Prostate gland (tissue), 2 donors: ENCODE measurements at regions not wholly inside any gene's neighbourhood (a gene's known extent, or its start where the extent isn't known, plus 50 kb on each side); places are given as distances from the start of the nearest gene placed in this dataset.

ENCODE experiments used
- POLR2A ChIP-seq: fragments of 450-650 bp; IDR thresholded peaks from one replicate; pipeline ENCODE4 v1.6.1; 2016; ENCODE audit warnings: antibody characterized with exemption, mild to moderate bottlenecking
- POLR2AphosphoS5 ChIP-seq: sonication (generic); formaldehyde crosslinking; IDR thresholded peaks from one replicate; pipeline ENCODE4 v1.6.1; 2017; ENCODE audit warnings: antibody characterized with exemption
- TF ChIP-seq, protein P1 (sequence below), 4 experiments: fragments of 200-600 bp in 2 of 4; fragments of 450-650 bp in 2 of 4; sonication (generic) in 2 of 4; IDR thresholded peaks; 1 replicate in 3 of 4; 2 replicates in 1 of 4; pipeline ENCODE4 v1.5.1; 2016 to 2019; ENCODE audit warnings: antibody characterized with exemption in 4 of 4, mild to moderate bottlenecking in 2 of 4, moderate library complexity in 2 of 4

DNA sequence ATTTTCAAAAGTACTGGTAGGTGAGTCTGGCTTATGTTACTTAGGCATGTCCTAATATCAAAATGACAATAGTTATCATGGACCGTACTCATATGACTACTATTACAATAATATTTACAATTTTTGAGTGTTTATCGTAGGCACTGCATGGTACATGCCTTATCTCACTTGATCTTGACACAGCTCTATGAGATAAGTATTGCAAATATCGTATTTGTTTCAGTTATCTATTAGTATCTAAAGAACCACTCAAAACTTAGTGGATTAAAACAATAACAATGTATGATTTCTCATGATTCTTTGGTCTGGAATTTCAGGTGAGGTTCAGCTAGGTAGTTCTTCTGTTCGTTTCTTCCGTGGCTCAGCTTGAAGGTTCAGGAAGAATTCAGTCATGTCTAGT lies 59.7 kb upstream of the XCR1 start:
- TF ChIP-seq, protein P1, sequence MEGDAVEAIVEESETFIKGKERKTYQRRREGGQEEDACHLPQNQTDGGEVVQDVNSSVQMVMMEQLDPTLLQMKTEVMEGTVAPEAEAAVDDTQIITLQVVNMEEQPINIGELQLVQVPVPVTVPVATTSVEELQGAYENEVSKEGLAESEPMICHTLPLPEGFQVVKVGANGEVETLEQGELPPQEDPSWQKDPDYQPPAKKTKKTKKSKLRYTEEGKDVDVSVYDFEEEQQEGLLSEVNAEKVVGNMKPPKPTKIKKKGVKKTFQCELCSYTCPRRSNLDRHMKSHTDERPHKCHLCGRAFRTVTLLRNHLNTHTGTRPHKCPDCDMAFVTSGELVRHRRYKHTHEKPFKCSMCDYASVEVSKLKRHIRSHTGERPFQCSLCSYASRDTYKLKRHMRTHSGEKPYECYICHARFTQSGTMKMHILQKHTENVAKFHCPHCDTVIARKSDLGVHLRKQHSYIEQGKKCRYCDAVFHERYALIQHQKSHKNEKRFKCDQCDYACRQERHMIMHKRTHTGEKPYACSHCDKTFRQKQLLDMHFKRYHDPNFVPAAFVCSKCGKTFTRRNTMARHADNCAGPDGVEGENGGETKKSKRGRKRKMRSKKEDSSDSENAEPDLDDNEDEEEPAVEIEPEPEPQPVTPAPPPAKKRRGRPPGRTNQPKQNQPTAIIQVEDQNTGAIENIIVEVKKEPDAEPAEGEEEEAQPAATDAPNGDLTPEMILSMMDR (IDR thresholded peaks at IDR 0.05), result no peak
- TF ChIP-seq POLR2AphosphoS5 (no peak), POLR2A (no peak)
